Stomach (tissue), 4 donors: ENCODE measurements at regions not wholly inside any gene's neighbourhood (a gene's known extent, or its start where the extent isn't known, plus 50 kb on each side); places are given as distances from the start of the nearest gene placed in this dataset.
"Not testable (repeated sequence)": the region's sequence is repeated elsewhere in the genome, so short reads cannot be mapped to it uniquely, and the experiment has no call there.

Source experiments
- EP300 ChIP-seq: sonication (generic); formaldehyde crosslinking; IDR thresholded peaks from one replicate; pipeline ENCODE4 v1.6.1; 2017; ENCODE audit warnings: antibody characterized with exemption
- POLR2A ChIP-seq, 4 donors: fragments of 450-650 bp; IDR thresholded peaks; one replicate each; pipeline ENCODE4 v1.6.1; 2016; ENCODE audit warnings: antibody characterized with exemption in 4 of 4, control low read depth in 2 of 4, mild to moderate bottlenecking in 1 of 4, moderate library complexity in 1 of 4
- POLR2AphosphoS5 ChIP-seq, 3 donors: sonication (generic); formaldehyde crosslinking; IDR thresholded peaks; one replicate each; pipeline ENCODE4 v1.6.1; 2016; ENCODE audit warnings: antibody characterized with exemption in 3 of 3
- TF ChIP-seq, protein P1 (sequence below), 7 experiments: fragments of 450-650 bp in 4 of 7; fragments of 200-600 bp in 3 of 7; sonication (generic) in 3 of 7; IDR thresholded peaks; one replicate each; pipeline ENCODE4 v1.5.1; 2016 to 2019; ENCODE audit warnings: antibody characterized with exemption in 7 of 7, control low read depth in 2 of 7, mild to moderate bottlenecking in 1 of 7

DNA sequence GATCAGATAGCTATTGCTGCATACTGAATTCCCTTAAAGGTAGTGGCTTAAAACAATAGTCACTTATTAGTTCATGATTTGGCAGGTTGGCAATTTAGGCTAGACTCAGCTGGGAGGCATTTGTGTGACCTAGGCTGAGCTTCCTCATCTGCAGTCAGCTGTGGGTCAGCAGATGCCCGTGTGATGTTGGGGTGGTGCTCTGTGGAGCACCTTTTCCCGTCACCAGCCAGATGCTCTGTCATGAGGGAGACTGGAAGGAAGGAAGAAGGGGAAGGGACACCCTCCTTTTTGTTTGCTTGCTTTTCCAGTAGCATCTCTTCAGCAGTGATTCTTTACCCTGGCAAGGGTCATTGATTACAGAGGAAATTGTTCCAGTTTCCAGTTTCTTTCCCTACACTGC is 99.1 kb downstream of the NPIPB5 start:
- not testable (repeated sequence) for TF ChIP-seq POLR2AphosphoS5 (IDR thresholded peaks at IDR 0.05); POLR2A (IDR thresholded peaks at IDR 0.05); EP300
- TF ChIP-seq, protein P1, sequence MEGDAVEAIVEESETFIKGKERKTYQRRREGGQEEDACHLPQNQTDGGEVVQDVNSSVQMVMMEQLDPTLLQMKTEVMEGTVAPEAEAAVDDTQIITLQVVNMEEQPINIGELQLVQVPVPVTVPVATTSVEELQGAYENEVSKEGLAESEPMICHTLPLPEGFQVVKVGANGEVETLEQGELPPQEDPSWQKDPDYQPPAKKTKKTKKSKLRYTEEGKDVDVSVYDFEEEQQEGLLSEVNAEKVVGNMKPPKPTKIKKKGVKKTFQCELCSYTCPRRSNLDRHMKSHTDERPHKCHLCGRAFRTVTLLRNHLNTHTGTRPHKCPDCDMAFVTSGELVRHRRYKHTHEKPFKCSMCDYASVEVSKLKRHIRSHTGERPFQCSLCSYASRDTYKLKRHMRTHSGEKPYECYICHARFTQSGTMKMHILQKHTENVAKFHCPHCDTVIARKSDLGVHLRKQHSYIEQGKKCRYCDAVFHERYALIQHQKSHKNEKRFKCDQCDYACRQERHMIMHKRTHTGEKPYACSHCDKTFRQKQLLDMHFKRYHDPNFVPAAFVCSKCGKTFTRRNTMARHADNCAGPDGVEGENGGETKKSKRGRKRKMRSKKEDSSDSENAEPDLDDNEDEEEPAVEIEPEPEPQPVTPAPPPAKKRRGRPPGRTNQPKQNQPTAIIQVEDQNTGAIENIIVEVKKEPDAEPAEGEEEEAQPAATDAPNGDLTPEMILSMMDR (IDR thresholded peaks at IDR 0.05), result not testable (repeated sequence)
